Ishikawa (cell line): ENCODE measurements at regions not wholly inside any gene's neighbourhood (a gene's known extent, or its start where the extent isn't known, plus 50 kb on each side); places are given as distances from the start of the nearest gene placed in this dataset.

Experiments used
- CEBPB ChIP-seq: IDR thresholded peaks from 2 replicates; pipeline ENCODE4 v1.6.1; 2012
- CREB1 ChIP-seq: IDR thresholded peaks from 2 replicates; pipeline ENCODE4 v1.6.1; 2012; ENCODE audit warnings: low read depth
- EGR1 ChIP-seq: IDR thresholded peaks from 2 replicates; pipeline ENCODE4 v1.6.1; 2012
- EP300 ChIP-seq: IDR thresholded peaks from 2 replicates; pipeline ENCODE4 v1.6.1; 2012; ENCODE audit warnings: borderline replicate concordance
- FOXM1 ChIP-seq: IDR thresholded peaks from 2 replicates; pipeline ENCODE4 v1.6.1; 2012; ENCODE audit warnings: low read depth, borderline replicate concordance
- NFIC ChIP-seq: IDR thresholded peaks from 2 replicates; pipeline ENCODE4 v1.6.1; 2012
- RAD21 ChIP-seq: IDR thresholded peaks from 2 replicates; pipeline ENCODE4 v1.6.1; 2012; ENCODE audit warnings: low read depth
- TAF1 ChIP-seq: IDR thresholded peaks from 2 replicates; pipeline ENCODE4 v1.6.1; 2012; ENCODE audit warnings: low read depth, mild to moderate bottlenecking
- TCF12 ChIP-seq: IDR thresholded peaks from 2 replicates; pipeline ENCODE4 v1.6.1; 2012; ENCODE audit warnings: low read depth
- TEAD4 ChIP-seq: IDR thresholded peaks from 2 replicates; pipeline ENCODE4 v1.6.1; 2012
- YY1 ChIP-seq: IDR thresholded peaks from 2 replicates; pipeline ENCODE4 v1.6.1; 2012; ENCODE audit warnings: low read depth
- ZBTB7A ChIP-seq: IDR thresholded peaks from 2 replicates; pipeline ENCODE4 v1.6.1; 2012; ENCODE audit warnings: low read depth
- TF ChIP-seq, protein P1 (sequence below): IDR thresholded peaks from 2 replicates; pipeline ENCODE4 v1.6.1; 2012
- TF ChIP-seq, protein P2 (sequence below): IDR thresholded peaks from 2 replicates; pipeline ENCODE4 v1.6.1; 2012; ENCODE audit warnings: low read depth, mild to moderate bottlenecking

- TF ChIP-seq TCF12 (no peak), RAD21 (no peak), EGR1 (no peak), NFIC (no peak), FOXM1 (no peak), CEBPB (no peak), EP300 (no peak), CREB1 (no peak), ZBTB7A (no peak), TEAD4 (no peak), TAF1 (no peak), YY1 (no peak)
- TF ChIP-seq, protein P1, sequence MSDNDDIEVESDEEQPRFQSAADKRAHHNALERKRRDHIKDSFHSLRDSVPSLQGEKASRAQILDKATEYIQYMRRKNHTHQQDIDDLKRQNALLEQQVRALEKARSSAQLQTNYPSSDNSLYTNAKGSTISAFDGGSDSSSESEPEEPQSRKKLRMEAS, result no peak
- TF ChIP-seq, protein P2, sequence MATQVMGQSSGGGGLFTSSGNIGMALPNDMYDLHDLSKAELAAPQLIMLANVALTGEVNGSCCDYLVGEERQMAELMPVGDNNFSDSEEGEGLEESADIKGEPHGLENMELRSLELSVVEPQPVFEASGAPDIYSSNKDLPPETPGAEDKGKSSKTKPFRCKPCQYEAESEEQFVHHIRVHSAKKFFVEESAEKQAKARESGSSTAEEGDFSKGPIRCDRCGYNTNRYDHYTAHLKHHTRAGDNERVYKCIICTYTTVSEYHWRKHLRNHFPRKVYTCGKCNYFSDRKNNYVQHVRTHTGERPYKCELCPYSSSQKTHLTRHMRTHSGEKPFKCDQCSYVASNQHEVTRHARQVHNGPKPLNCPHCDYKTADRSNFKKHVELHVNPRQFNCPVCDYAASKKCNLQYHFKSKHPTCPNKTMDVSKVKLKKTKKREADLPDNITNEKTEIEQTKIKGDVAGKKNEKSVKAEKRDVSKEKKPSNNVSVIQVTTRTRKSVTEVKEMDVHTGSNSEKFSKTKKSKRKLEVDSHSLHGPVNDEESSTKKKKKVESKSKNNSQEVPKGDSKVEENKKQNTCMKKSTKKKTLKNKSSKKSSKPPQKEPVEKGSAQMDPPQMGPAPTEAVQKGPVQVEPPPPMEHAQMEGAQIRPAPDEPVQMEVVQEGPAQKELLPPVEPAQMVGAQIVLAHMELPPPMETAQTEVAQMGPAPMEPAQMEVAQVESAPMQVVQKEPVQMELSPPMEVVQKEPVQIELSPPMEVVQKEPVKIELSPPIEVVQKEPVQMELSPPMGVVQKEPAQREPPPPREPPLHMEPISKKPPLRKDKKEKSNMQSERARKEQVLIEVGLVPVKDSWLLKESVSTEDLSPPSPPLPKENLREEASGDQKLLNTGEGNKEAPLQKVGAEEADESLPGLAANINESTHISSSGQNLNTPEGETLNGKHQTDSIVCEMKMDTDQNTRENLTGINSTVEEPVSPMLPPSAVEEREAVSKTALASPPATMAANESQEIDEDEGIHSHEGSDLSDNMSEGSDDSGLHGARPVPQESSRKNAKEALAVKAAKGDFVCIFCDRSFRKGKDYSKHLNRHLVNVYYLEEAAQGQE, result no peak
These were observed 498.4 kb upstream of the ARGLU1 start for GRCh38 chr13:107066355-107066754.
